ENCODE measurements at regions not wholly inside any gene's neighbourhood (a gene's known extent, or its start where the extent isn't known, plus 50 kb on each side); places are given as distances from the start of the nearest gene placed in this dataset.

DNA sequence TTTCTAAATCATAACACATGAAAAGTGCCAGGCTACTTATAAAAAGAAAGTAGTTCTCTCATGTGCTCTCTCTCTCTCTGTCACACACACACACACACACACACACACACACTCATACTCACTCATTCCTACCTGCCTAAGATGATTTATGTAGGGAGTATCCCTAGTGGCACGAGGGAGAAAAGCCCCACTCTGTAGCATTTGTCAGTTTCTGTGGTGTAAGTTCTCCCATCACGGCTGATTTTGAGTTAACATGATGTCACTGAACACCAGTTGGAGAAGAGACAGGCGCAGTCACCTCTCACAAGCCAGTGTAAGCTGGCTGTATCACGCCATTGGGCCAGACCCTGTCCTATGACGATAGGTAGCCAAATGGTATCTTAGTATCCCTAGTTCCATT is 395.4 kb downstream of the SFMBT2 start (continued):
- TF ChIP-seq CBX2 (IDR thresholded peaks at IDR 0.05; ENCODE audit: insufficient read depth, low read length, poor library complexity, severe bottlenecking): no peak
- TF ChIP-seq, protein P1, sequence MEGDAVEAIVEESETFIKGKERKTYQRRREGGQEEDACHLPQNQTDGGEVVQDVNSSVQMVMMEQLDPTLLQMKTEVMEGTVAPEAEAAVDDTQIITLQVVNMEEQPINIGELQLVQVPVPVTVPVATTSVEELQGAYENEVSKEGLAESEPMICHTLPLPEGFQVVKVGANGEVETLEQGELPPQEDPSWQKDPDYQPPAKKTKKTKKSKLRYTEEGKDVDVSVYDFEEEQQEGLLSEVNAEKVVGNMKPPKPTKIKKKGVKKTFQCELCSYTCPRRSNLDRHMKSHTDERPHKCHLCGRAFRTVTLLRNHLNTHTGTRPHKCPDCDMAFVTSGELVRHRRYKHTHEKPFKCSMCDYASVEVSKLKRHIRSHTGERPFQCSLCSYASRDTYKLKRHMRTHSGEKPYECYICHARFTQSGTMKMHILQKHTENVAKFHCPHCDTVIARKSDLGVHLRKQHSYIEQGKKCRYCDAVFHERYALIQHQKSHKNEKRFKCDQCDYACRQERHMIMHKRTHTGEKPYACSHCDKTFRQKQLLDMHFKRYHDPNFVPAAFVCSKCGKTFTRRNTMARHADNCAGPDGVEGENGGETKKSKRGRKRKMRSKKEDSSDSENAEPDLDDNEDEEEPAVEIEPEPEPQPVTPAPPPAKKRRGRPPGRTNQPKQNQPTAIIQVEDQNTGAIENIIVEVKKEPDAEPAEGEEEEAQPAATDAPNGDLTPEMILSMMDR (IDR thresholded peaks at IDR 0.05 in 2 of 3, conservative IDR thresholded peaks at IDR 0.05 in 1 of 3; ENCODE audit: insufficient read depth in 2 of 3, low read depth in 1 of 3, low read length in 3 of 3): peak in 1 of 3 experiments; percentile 7; a peak in 1 of 6 replicates
- TF ChIP-seq, protein P2, sequence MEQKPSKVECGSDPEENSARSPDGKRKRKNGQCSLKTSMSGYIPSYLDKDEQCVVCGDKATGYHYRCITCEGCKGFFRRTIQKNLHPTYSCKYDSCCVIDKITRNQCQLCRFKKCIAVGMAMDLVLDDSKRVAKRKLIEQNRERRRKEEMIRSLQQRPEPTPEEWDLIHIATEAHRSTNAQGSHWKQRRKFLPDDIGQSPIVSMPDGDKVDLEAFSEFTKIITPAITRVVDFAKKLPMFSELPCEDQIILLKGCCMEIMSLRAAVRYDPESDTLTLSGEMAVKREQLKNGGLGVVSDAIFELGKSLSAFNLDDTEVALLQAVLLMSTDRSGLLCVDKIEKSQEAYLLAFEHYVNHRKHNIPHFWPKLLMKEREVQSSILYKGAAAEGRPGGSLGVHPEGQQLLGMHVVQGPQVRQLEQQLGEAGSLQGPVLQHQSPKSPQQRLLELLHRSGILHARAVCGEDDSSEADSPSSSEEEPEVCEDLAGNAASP (IDR thresholded peaks at IDR 0.05): no peak
- peak; percentile 53; the same call in 1 of the 2 replicates for TF ChIP-seq MGA (IDR thresholded peaks at IDR 0.05)
- TF ChIP-seq, protein P3, sequence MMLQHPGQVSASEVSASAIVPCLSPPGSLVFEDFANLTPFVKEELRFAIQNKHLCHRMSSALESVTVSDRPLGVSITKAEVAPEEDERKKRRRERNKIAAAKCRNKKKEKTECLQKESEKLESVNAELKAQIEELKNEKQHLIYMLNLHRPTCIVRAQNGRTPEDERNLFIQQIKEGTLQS (IDR thresholded peaks at IDR 0.05): peak; percentile 48
- TF ChIP-seq, protein P3 (CRISPR knock-in tag; conservative IDR thresholded peaks at IDR 0.05): no peak
- no peak for TF ChIP-seq SRSF3 (IDR thresholded peaks at IDR 0.05; ENCODE audit: insufficient read depth, low read length)
- peak; percentile 36; the same call in 1 of the 2 replicates for TF ChIP-seq L3MBTL2 (IDR thresholded peaks at IDR 0.05)
- TF ChIP-seq ZNF639 (CRISPR knock-in tag; conservative IDR thresholded peaks at IDR 0.05 in 1 of 2, IDR thresholded peaks at IDR 0.05 in 1 of 2): no peak
